Large intestine (tissue), 3 donors: ENCODE measurements at regions not wholly inside any gene's neighbourhood (a gene's known extent, or its start where the extent isn't known, plus 50 kb on each side); places are given as distances from the start of the nearest gene placed in this dataset.

Experiments
- DNase-seq, 2 donors: peaks; one replicate each; pipeline versions ENCODE4 v3.0.0 to v3.0.0-alpha.2; 2013
- H3K27ac ChIP-seq: one replicate; pipeline ENCODE4 v1.5.1; 2013; ENCODE audit warnings: low read length
- H3K27me3 ChIP-seq: 2 replicates; pipeline ENCODE4 v1.6.1; 2013; ENCODE audit warnings: low read length; ENCODE audit not compliant: control insufficient read depth, insufficient read depth
- H3K36me3 ChIP-seq: 2 replicates; pipeline ENCODE4 v1.6.1; 2013; ENCODE audit warnings: low read length; ENCODE audit not compliant: control insufficient read depth, insufficient read depth
- H3K4me1 ChIP-seq: one replicate; pipeline ENCODE4 v1.6.1; 2013; ENCODE audit warnings: low read length; ENCODE audit not compliant: control insufficient read depth, insufficient read depth
- H3K4me3 ChIP-seq: one replicate; pipeline ENCODE4 v1.5.1; 2013; ENCODE audit warnings: low read length
- H3K9me3 ChIP-seq: one replicate; pipeline ENCODE4 v1.6.1; 2013; ENCODE audit warnings: mild to moderate bottlenecking, low read depth, low read length, moderate library complexity; ENCODE audit not compliant: control insufficient read depth
- WGBS: methylation state at CpG from one replicate; pipeline ENCODE4 v1.1.5; 2013; ENCODE audit warnings: low lambda C conversion rate; ENCODE audit not compliant: insufficient coverage; 5-methylcytosine and 5-hydroxymethylcytosine counted together

- Histone ChIP-seq H3K4me3 (no peak overlapping the region), H3K27me3 (no peaks in the 10 kb centered on the region), H3K9me3 (no peaks in the 10 kb centered on the region), H3K4me1 (no peaks in the 10 kb centered on the region), H3K27ac (no peak overlapping the region), H3K36me3 (no peaks in the 10 kb centered on the region)
- WGBS = 83% methylated on average over 1 of the region's 5 CpGs
- DNase-seq = no peak
Observed at GRCh38 chr6:128827675-128828464, 55.1 kb upstream of the LAMA2 start.

DNA sequence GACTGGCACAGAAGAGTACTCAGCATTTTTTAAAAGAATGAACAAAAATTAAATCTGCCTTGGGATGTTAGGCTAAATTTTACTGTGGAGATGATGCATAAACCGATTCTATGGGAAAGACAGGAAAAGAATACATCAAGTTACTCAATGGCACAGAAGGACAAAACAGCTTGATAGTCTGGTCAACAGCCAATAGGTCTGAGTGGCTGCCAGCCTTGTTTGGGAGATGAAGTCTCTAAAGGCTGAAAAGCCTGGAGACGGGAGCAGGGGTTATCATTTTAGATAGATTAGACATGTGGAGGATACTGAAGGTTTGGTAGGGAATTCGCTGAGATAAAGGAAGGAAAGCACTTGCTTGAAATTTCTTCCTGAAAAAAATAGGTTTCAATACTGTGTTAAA, 56.3 kb upstream of the LAMA2 start:
- DNase-seq = no peak
- Histone ChIP-seq H3K36me3 (no peaks in the 10 kb centered on the region), H3K9me3 (no peaks in the 10 kb centered on the region), H3K4me1 (no peaks in the 10 kb centered on the region), H3K27me3 (no peaks in the 10 kb centered on the region), H3K27ac (no peak overlapping the region), H3K4me3 (no peak overlapping the region)
- WGBS = 89% methylated on average over 2 of the region's 3 CpGs

DNA sequence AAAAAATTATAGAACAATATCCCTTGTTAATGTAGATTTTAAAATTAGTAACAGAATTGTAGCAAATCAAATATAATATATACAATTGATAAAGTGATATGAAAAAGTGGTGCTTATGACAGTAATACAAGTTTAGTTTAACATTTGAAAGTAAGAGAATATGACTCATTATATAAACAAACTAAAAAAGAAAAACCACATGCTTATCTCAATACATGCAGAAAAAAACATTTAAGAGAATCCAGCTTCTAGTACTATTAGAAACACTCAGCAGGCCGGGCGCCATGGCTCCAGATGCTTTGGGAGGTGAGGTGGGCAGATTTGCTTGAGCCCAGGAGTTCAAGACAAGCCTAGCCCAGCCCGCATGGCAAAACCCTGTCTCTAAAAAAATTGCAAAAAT, 60.7 kb upstream of the LAMA2 start:
- DNase-seq = no peak
- no CpG with 5 or more reads among the region's 3 CpGs for WGBS
- Histone ChIP-seq H3K27me3 (no peaks in the 10 kb centered on the region), H3K4me3 (no peak overlapping the region), H3K36me3 (no peaks in the 10 kb centered on the region), H3K4me1 (no peaks in the 10 kb centered on the region), H3K9me3 (no peaks in the 10 kb centered on the region), H3K27ac (no peak overlapping the region)

GRCh38 chr6:128821116-128821515, 61.8 kb upstream of the LAMA2 start:
- H3K27me3 ChIP-seq = no peaks in the 10 kb centered on the region
- no peak overlapping the region for H3K27ac ChIP-seq
- DNase-seq = no peak
- no peaks in the 10 kb centered on the region for H3K4me1 ChIP-seq
- no peaks in the 10 kb centered on the region for H3K9me3 ChIP-seq
- WGBS = 88% methylated on average over 1 of the region's 2 CpGs
- no peaks in the 10 kb centered on the region for H3K36me3 ChIP-seq
- H3K4me3 ChIP-seq = no peak overlapping the region

DNA sequence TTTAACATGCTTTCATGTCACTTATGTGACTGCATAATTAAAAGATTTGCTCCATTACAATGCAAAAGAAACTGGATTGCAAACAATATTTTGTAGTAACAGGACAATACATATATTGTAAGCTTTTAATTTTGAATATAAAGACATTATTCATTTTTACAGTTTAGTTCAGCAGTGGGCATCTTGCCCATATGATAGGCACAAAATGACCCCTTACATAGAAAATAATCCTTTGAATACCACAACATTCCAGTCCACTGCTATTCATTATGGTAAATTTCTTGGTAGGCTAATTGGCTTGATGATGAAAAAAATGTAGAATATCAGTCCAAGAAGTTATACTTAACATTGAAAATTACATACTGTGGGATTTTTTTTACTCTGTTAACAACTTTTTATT, 74.1 kb upstream of the LAMA2 start:
- no peak overlapping the region for H3K27ac ChIP-seq
- H3K36me3 ChIP-seq = no peaks in the 10 kb centered on the region
- H3K27me3 ChIP-seq = no peaks in the 10 kb centered on the region
- peaks cover 4% of the 10 kb centered on the region for H3K4me1 ChIP-seq
- no peak for DNase-seq
- H3K9me3 ChIP-seq = no peaks in the 10 kb centered on the region
- no peak overlapping the region for H3K4me3 ChIP-seq

DNA sequence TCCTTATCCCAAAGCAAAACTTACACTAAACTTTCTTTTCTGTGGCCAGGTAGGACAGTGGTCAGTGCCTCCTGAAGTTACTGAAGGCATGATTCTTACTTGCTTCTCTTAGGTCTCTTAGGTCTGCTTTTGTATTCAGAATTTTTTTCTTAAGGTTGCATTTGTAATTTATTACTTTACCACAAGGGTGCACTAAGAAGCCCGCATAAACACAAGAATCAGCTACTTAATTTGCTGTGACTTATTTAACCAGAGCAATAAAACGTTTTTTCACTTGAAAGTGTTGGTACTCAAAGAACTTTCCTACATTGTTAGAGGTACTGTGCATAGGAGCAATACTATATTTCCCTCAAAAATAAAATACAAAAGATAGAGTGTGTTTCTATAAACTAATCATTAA, 75.4 kb upstream of the LAMA2 start:
- no peaks in the 10 kb centered on the region for H3K36me3 ChIP-seq
- no peaks in the 10 kb centered on the region for H3K9me3 ChIP-seq
- no peak overlapping the region for H3K27ac ChIP-seq
- H3K4me3 ChIP-seq = no peak overlapping the region
- peaks cover 4% of the 10 kb centered on the region for H3K4me1 ChIP-seq
- 8% methylated on average over 2 of the region's 2 CpGs for WGBS
- H3K27me3 ChIP-seq = no peaks in the 10 kb centered on the region
- peak; percentile 8 to 47 for DNase-seq

GRCh38 chr6:128806261-128806660, 76.7 kb upstream of the LAMA2 start:
- DNase-seq = peak; percentile 61 to 83
- no peaks in the 10 kb centered on the region for H3K36me3 ChIP-seq

GRCh38 chr6:128803911-128804310, 79.0 kb upstream of the LAMA2 start:
- Histone ChIP-seq H3K27me3 (no peaks in the 10 kb centered on the region), H3K9me3 (peaks cover 5% of the 10 kb centered on the region), H3K4me3 (no peak overlapping the region), H3K36me3 (no peaks in the 10 kb centered on the region), H3K4me1 (peaks cover 4% of the 10 kb centered on the region), H3K27ac (no peak overlapping the region)
- 100% methylated on average over 2 of the region's 3 CpGs for WGBS
- DNase-seq = no peak

More at GRCh38 chr6:128806261-128806660, 76.7 kb upstream of the LAMA2 start:
- H3K27ac ChIP-seq = no peak overlapping the region
- no peaks in the 10 kb centered on the region for H3K27me3 ChIP-seq
- H3K4me1 ChIP-seq = peaks cover 4% of the 10 kb centered on the region
- no CpG with 5 or more reads among the region's 3 CpGs for WGBS
- H3K4me3 ChIP-seq = no peak overlapping the region
- peaks cover 5% of the 10 kb centered on the region for H3K9me3 ChIP-seq

DNA sequence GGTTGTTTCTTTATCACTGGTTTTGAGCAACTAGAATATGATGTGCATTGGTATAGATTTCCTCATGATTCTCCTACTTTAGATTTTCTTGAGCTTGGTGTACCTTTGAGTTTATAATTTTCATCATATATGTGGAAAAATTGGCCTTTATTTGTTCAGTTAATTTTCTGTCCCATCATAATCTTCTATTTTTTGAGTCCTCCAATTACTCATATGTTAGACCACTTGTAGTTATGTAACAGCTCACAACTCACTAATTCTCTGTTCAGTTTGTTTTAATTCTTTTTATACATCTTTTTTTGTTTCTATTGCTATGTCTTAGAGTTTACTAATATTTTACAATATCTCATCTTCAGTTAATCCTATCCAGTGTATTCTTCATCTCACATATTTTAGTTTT, 81.3 kb upstream of the LAMA2 start:
- Histone ChIP-seq H3K27ac (no peak overlapping the region), H3K4me1 (no peaks in the 10 kb centered on the region), H3K9me3 (peaks cover 5% of the 10 kb centered on the region), H3K4me3 (no peak overlapping the region), H3K36me3 (no peaks in the 10 kb centered on the region), H3K27me3 (no peaks in the 10 kb centered on the region)
- DNase-seq = no peak

DNA sequence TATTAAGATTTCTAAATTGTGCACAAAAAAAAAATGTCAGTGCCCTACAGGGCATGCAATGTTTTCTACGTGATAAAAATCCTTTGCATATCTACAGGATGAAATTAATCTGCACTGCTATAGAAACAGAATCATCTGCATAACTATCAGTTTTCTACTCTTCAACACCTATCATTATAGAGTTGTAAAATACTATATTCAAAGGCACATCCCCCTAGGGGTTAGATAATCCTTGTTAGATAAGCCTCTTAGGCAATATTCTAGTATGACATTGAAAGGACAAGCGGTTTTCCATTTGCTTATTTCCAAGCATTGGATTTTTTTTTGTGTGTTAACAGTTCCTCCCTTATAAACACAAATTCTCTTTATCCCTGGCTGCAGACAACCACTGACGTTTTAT, 98.7 kb upstream of the LAMA2 start:
- WGBS = 60% methylated on average over 1 of the region's 3 CpGs
- H3K27ac ChIP-seq = no peak overlapping the region
- no peaks in the 10 kb centered on the region for H3K27me3 ChIP-seq
- no peak overlapping the region for H3K4me3 ChIP-seq
- DNase-seq = no peak
- no peaks in the 10 kb centered on the region for H3K36me3 ChIP-seq
- no peaks in the 10 kb centered on the region for H3K9me3 ChIP-seq
- no peaks in the 10 kb centered on the region for H3K4me1 ChIP-seq

GRCh38 chr6:128768187-128768586, 114.8 kb upstream of the LAMA2 start:
- 80% methylated on average over 2 of the region's 2 CpGs for WGBS
- H3K4me3 ChIP-seq = no peak overlapping the region
- no peak for DNase-seq

More at GRCh38 chr6:128768187-128768586, 114.8 kb upstream of the LAMA2 start:
- no peaks in the 10 kb centered on the region for H3K36me3 ChIP-seq
- no peaks in the 10 kb centered on the region for H3K4me1 ChIP-seq
- no peaks in the 10 kb centered on the region for H3K27me3 ChIP-seq
- H3K27ac ChIP-seq = no peak overlapping the region
- H3K9me3 ChIP-seq = peaks cover 3% of the 10 kb centered on the region
